NCI-H69 (cell line): ENCODE measurements at regions not wholly inside any gene's neighbourhood (a gene's known extent, or its start where the extent isn't known, plus 50 kb on each side); places are given as distances from the start of the nearest gene placed in this dataset.
A peak's percentile ranks its signal among the peaks of the same experiment; 100 is the strongest.

Experiments
- DNase-seq: peaks from one replicate; lab custom pipeline; 2025; lab: John Stamatoyannopoulos, UW

- no peak for DNase-seq
Observed at GRCh38 chr6:4295783-4296155, 160.4 kb upstream of the ECI2 start.

- DNase-seq: no peak
Observed at GRCh38 chr6:4295058-4295782, 159.8 kb upstream of the ECI2 start.

- no peak for DNase-seq
Observed at GRCh38 chr6:4294636-4295035, 159.3 kb upstream of the ECI2 start.

GRCh38 chr6:4291453-4292403 lies 156.4 kb upstream of the ECI2 start:
- peak; percentile 12 for DNase-seq

GRCh38 chr6:4289770-4290320 lies 154.5 kb upstream of the ECI2 start:
- DNase-seq: peak; percentile 19

GRCh38 chr6:4287811-4288244 lies 152.5 kb upstream of the ECI2 start:
- DNase-seq: peak; percentile 80

- DNase-seq: no peak
Observed at GRCh38 chr6:4287372-4287771, 152.0 kb upstream of the ECI2 start.

- peak; percentile 76 for DNase-seq
Observed at GRCh38 chr6:4282926-4283325, 147.6 kb upstream of the ECI2 start.

GRCh38 chr6:4281341-4282293 lies 146.2 kb upstream of the ECI2 start:
- peak; percentile 92 for DNase-seq

GRCh38 chr6:4280707-4281106 lies 145.3 kb upstream of the ECI2 start:
- DNase-seq: no peak

- no peak for DNase-seq
Observed at GRCh38 chr6:4280031-4280430, 144.7 kb upstream of the ECI2 start.

- DNase-seq: no peak
Observed at GRCh38 chr6:4274382-4275082, 139.2 kb upstream of the ECI2 start.

- DNase-seq: no peak
Observed at GRCh38 chr6:4272996-4273395, 137.6 kb upstream of the ECI2 start.

GRCh38 chr6:4271761-4272470 lies 136.5 kb upstream of the ECI2 start:
- no peak for DNase-seq

GRCh38 chr6:4270776-4271175 lies 135.4 kb upstream of the ECI2 start:
- no peak for DNase-seq

- DNase-seq: no peak
Observed at GRCh38 chr6:4270001-4270400, 134.6 kb upstream of the ECI2 start.

GRCh38 chr6:4268171-4268570 lies 132.8 kb upstream of the ECI2 start:
- no peak for DNase-seq

- DNase-seq: no peak
Observed at GRCh38 chr6:4265740-4266139, 130.4 kb upstream of the ECI2 start.

GRCh38 chr6:4264601-4265000 lies 129.2 kb upstream of the ECI2 start:
- DNase-seq: no peak

GRCh38 chr6:4264081-4264480 lies 128.7 kb upstream of the ECI2 start:
- DNase-seq: no peak
